Tibial artery (tissue), 4 donors: ENCODE measurements at regions not wholly inside any gene's neighbourhood (a gene's known extent, or its start where the extent isn't known, plus 50 kb on each side); places are given as distances from the start of the nearest gene placed in this dataset.

ENCODE experiments used
- DNase-seq, 2 donors: peaks; one replicate each; pipeline ENCODE4 v3.0.0-alpha.2; 2019
- H3K27ac ChIP-seq, 2 donors: fragments of 200-600 bp; sonication (generic) in 1 of 2; 1 replicate in 1 of 2; 2 replicates in 1 of 2; pipeline ENCODE4 v1.5.1; 2018 to 2019; ENCODE audit warnings: mild to moderate bottlenecking in 1 of 2
- H3K27me3 ChIP-seq, 2 donors: fragments of 200-600 bp; sonication (generic) in 1 of 2; one replicate each; pipeline versions ENCODE4 v1.5.1 to v1.6.0; 2016 to 2019
- H3K36me3 ChIP-seq, 3 donors: fragments of 200-600 bp; sonication (generic) in 2 of 3; one replicate each; pipeline ENCODE4 v1.5.1; 2016 to 2019; ENCODE audit warnings: mild to moderate bottlenecking in 2 of 3
- H3K4me1 ChIP-seq, 4 donors: fragments of 200-600 bp; sonication (generic) in 2 of 4; 1 replicate in 3 of 4; 2 replicates in 1 of 4; pipeline ENCODE4 v1.5.1; 2016 to 2019
- H3K4me3 ChIP-seq, 2 donors: fragments of 200-600 bp; sonication (generic) in 1 of 2; 1 replicate in 1 of 2; 2 replicates in 1 of 2; pipeline ENCODE4 v1.5.1; 2018 to 2019; ENCODE audit warnings: mild to moderate bottlenecking in 2 of 2
- H3K9me3 ChIP-seq, 3 donors: fragments of 200-600 bp; sonication (generic) in 1 of 3; one replicate each; pipeline ENCODE4 v1.5.1; 2016 to 2019
- intact Hi-C: fragments of 100-400 bp; cut with DNase I; formaldehyde crosslinking; loops from one replicate; pipeline ENCODE4 v1.15.0; 2023; ENCODE audit warnings: low total_unique reads
- TF ChIP-seq, protein P1 (sequence below), 2 experiments: fragments of 200-600 bp in 1 of 2; fragments of 450-650 bp in 1 of 2; IDR thresholded peaks; one replicate each; pipeline ENCODE4 v1.5.1; 2017 to 2019; ENCODE audit warnings: antibody characterized with exemption in 2 of 2, mild to moderate bottlenecking in 1 of 2, moderate library complexity in 1 of 2

DNA sequence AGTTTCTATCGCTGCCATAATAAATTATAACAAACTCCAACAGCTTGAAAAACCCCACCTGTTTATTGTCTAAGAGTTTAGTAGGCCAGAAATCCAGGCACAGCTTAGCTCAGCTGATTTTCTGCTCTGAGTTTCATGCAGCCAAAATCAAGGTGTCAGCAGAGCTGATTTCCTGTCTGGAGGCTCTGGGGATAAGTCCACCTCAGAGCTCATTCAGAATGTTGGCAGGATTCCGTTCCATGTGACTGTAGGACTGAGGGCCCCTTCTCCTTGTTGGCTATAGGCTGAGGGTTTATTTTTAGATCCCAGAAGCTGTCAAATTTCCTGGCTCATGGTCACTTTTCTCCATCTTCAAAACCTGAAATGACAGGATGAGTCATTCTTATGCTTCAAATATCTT is 91.6 kb upstream of the CHODL start:
- DNase-seq = no peak
- H3K27me3 ChIP-seq = no peaks in the 10 kb centered on the region
- H3K4me3 ChIP-seq = no peak overlapping the region
- H3K36me3 ChIP-seq = no peaks in the 10 kb centered on the region
- H3K9me3 ChIP-seq = no peaks in the 10 kb centered on the region
- TF ChIP-seq, protein P1, sequence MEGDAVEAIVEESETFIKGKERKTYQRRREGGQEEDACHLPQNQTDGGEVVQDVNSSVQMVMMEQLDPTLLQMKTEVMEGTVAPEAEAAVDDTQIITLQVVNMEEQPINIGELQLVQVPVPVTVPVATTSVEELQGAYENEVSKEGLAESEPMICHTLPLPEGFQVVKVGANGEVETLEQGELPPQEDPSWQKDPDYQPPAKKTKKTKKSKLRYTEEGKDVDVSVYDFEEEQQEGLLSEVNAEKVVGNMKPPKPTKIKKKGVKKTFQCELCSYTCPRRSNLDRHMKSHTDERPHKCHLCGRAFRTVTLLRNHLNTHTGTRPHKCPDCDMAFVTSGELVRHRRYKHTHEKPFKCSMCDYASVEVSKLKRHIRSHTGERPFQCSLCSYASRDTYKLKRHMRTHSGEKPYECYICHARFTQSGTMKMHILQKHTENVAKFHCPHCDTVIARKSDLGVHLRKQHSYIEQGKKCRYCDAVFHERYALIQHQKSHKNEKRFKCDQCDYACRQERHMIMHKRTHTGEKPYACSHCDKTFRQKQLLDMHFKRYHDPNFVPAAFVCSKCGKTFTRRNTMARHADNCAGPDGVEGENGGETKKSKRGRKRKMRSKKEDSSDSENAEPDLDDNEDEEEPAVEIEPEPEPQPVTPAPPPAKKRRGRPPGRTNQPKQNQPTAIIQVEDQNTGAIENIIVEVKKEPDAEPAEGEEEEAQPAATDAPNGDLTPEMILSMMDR (IDR thresholded peaks at IDR 0.05) = no peak
- peaks cover 0 to 4% (median 0%) of the 10 kb centered on the region in 4 donors for H3K4me1 ChIP-seq
- H3K27ac ChIP-seq = no peak overlapping the region
- intact Hi-C loops = no loop called here

DNA sequence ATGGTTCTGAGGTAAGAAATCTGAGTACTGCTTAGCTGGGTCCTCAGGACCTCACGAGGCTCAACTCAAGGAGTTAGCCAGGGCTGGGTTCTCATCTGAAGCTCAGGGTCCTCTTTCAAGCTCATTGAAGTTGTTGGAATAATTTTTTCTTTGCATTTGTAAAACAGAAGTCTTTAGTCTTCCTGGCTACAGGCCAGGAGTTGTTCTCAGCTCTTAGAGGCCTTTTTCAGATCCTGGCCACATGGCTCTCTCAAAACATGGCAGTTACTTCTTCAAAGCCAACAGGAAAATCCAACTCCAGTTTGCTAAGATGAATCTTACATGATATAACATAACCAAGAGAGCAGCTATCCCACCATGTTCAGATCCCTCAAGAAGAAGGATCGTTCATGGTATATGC is 92.3 kb upstream of the CHODL start:
- Histone ChIP-seq H3K27me3 (no peaks in the 10 kb centered on the region), H3K4me3 (no peak overlapping the region), H3K4me1 (peaks cover 0 to 4% (median 0%) of the 10 kb centered on the region in 4 donors), H3K9me3 (no peaks in the 10 kb centered on the region), H3K36me3 (no peaks in the 10 kb centered on the region), H3K27ac (no peak overlapping the region)
- DNase-seq = no peak
- intact Hi-C loops = no loop called here
- TF ChIP-seq, protein P1 (IDR thresholded peaks at IDR 0.05) = no peak

DNA sequence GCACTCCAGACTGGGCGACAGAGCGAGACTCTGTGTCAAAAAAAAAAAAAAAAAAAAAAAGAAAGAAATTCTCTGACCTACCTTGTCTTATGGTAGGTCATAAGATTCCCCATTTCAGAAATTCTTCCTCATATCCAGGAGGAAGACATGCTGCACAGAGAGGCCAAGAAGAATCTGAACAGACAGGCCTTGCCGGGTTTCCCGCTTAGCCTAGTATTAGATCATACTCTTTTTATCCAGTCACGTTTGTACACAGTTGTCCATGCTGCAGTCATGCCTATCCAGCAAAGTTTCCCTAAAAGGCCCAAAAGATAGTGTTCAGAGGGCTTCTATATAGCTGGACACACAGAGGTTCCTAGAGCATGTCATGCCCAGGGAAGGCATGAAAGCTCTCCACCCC is 93.6 kb upstream of the CHODL start:
- intact Hi-C loops = no loop called here
- Histone ChIP-seq H3K27me3 (no peaks in the 10 kb centered on the region), H3K4me3 (no peak overlapping the region), H3K27ac (no peak overlapping the region), H3K4me1 (peaks cover 0 to 4% (median 0%) of the 10 kb centered on the region in 4 donors), H3K36me3 (no peaks in the 10 kb centered on the region), H3K9me3 (no peaks in the 10 kb centered on the region)
- no peak for DNase-seq
- TF ChIP-seq, protein P1 (IDR thresholded peaks at IDR 0.05) = no peak

DNA sequence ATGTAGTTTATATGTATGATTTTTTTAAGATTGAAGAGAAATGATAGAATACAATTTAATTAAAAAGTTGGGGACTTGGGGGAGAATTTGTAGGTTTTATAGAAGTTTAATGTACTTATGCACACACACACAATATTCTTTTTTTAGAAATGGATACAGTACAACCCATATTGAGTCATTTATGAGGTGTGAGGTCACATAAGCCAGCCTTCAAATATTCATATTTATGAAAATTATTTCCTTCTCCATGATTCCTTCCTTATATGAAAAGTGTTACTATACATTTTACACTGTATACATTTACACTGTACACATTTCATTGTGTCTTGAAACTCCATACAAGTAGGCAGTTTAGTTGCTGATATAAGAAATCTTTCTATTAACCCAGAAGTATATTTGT is 96.2 kb upstream of the CHODL start:
- no peaks in the 10 kb centered on the region for H3K27me3 ChIP-seq
- intact Hi-C loops = no loop called here
- DNase-seq = no peak
- H3K36me3 ChIP-seq = no peaks in the 10 kb centered on the region
- no peak overlapping the region for H3K27ac ChIP-seq
- H3K4me1 ChIP-seq = no peaks in the 10 kb centered on the region
- TF ChIP-seq, protein P1 (IDR thresholded peaks at IDR 0.05) = no peak
- no peak overlapping the region for H3K4me3 ChIP-seq
- no peaks in the 10 kb centered on the region for H3K9me3 ChIP-seq

DNA sequence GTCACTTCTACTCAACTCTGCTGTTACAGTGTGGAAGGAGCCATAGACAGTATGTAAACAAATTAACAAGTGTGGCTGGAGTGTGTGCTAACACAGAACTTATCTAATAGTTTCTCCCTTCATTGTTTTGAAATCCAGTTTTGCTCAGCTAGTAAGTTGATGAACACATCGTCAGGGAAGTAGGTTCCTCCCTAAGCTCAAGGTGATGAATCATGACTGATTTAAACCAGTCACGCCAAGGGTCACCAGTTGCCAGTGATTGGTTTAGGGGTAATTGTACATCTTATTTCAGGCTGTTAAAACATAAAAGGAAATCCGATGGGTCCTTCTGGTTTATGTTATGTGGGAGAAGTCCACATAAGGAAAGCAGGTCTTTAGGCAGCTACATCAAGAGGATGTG is 97.0 kb upstream of the CHODL start:
- no peaks in the 10 kb centered on the region for H3K36me3 ChIP-seq
- no peak overlapping the region for H3K27ac ChIP-seq
- intact Hi-C loops = no loop called here
- H3K4me3 ChIP-seq = no peak overlapping the region
- no peaks in the 10 kb centered on the region for H3K27me3 ChIP-seq
- H3K9me3 ChIP-seq = no peaks in the 10 kb centered on the region
- H3K4me1 ChIP-seq = no peaks in the 10 kb centered on the region
- DNase-seq = no peak
- TF ChIP-seq, protein P1 (IDR thresholded peaks at IDR 0.05) = no peak

DNA sequence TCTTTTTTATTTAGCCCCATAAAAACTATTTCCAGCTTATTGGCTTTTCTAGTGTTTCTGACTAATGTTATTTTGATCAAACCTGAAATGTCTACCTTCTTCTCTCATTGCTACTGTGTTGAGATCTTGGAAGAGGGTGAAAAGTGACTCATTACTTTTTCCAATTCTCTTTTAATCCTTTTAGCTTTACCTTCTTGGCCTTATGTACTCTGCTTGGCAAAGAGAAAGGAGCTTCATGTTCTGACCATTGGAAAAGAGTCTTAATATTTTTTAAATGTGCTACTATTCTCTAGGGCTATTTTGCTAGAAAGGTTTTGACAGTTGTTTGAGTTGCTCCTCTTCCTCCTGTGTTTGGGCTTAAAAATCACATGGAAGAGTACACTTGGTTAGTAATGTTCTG is 97.8 kb upstream of the CHODL start:
- TF ChIP-seq, protein P1 (IDR thresholded peaks at IDR 0.05) = no peak
- no peaks in the 10 kb centered on the region for H3K9me3 ChIP-seq
- no peaks in the 10 kb centered on the region for H3K27me3 ChIP-seq
- no peaks in the 10 kb centered on the region for H3K4me1 ChIP-seq
- no peaks in the 10 kb centered on the region for H3K36me3 ChIP-seq
- intact Hi-C loops = no loop called here
- DNase-seq = no peak
- H3K4me3 ChIP-seq = no peak overlapping the region
- no peak overlapping the region for H3K27ac ChIP-seq
